ENCODE measurements at regions not wholly inside any gene's neighbourhood (a gene's known extent, or its start where the extent isn't known, plus 50 kb on each side); places are given as distances from the start of the nearest gene placed in this dataset.

DNA sequence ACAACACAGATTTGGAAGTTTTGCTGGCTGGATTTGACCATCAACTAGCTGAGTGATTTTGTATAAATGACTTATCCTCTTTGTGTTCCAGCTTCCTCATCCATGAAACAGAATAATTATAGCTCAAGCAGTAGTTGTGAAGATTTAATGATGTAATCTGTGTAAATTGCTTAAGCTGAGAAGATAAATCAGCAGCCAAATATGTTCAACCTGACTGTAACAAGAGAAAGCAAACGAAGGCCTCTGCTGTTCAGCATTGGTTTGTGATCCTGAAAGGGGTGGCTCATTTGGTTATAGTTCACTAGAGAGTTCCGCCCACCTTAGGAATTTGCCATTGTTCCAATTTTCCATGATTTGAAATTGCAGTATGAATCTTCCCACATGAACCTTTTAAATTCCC is 75.7 kb upstream of the CCDC112 start:
- no peak for DNase-seq

DNA sequence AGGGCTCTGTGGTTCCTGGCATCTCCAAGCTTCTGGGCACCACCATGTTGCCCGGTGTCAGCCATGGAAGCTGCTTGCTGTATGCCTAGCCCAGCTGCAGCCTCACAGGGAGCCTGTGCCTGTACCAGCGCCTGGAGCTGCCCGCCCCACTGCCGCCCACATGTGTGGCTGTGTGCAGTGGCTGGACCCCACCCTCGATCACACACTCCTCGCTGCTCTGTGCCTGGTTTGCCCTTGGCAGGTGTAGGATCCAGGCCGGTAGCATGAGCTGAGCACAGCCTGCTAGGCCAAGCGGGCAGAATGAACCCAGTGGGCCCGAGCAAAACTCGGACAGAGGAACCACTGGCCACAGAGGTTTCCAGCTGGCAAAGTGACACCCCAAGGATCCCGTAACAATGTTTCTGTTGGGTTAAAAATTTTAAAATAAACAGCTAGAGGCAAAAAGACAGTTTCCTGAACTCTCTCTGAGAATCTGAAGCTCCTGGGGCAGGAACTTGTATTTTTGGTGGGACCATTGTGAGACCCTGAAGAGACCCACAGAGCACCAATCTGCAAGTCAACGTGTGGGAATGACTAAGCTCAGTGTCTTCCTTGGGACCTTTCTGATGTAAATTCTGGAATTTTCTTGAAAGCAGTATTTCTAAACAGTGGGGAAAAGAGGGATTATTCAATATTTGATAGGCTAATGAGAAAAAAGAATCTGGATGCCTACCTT is 73.1 kb upstream of the CCDC112 start:
- no peak for DNase-seq

DNA sequence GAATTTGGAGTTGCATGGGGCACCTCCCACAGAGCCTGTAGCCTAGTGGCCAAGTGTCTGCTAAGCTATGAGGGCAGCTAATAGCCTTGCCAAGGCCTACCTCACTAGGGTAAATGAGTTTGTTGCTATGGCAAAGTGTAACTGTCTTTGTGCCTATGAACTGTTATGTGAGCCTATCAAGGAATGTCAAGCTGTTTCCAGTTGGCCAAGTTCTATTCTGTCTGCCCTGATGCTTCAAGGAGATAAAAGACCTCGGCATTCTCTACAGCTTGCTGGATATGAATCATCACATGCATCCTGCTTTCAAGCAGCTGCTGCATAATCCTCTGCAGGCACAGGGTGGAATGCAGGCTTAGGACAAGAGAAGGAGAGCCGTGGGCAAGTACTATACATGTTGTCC is 69.8 kb upstream of the CCDC112 start:
- no peak for DNase-seq

DNA sequence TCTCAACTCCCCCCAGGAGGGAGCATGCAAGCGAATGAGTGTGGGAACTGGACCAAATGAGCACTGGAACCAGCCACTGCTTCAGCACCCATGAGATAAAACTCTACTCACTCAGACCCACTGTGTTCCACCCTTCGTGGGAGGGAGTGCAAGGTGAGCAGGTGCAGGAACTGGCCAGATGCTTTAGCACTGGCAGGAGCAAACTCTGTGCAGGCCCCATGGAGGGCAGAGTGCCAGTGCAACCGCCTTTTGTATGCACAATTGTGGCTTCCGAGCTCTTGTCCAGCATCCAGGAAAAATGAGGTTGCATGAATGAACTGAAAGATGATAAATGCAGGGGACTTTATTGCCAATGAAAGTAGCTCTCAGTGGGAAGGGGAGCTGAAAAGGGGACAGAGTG is 67.4 kb upstream of the CCDC112 start:
- DNase-seq, result no peak

DNA sequence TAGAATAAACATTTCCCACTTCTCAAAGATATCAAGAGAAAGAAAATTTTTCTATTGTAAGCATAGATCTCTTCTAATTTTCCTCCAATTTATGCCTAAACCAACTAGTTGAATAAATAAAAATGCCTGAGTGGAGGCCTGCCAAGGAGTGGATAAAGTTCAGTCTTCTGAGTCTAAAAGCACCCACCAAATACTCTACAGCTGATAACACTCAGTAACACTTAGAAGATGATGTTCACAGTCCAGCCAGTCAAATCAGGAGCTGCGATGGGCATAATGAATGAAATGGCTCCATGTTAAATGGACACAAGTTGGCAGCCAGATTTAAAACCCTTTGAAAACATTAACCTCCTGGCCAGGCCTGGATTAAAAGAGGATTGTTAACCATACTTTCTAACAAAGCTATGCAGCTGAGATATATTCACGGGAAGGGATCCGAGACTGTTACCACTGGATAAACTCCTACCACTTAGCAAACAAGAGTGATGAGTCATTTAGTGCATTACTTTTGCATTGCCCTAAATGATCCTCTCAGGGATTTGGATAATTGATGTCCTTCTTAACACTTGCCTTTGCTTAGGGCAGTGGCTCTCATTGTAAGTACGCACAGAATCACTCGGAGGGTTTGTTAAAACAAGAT is 63.7 kb upstream of the CCDC112 start:
- no peak for DNase-seq

DNA sequence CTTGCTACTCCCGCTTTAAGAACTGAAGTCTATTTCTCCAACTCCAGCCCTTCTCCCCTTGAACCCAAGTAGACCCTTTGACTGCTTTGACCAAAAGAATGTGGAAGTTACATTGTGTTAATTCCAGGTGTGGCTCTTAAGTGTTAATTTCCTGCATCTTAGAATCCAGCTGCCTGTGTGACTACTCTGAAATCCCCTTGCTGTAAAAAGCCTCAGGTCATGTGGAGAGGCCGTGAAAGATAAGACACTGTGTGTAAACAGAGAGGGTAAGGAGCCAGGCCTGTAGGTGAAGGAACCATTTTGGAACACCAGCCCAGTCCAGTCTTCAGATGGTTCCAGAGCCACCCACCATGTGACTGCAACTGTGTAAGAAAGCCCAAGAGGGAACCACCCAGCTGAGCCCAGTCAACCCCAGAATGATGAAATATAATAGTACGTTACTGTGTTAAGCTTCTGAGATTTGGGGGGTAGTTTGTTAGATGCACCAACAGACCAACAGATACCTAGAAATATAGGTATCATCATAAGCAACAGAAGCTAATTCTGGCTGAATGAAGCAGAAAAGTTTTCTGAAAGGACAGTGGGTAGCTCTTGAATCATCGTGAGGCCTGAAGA is 59.4 kb upstream of the CCDC112 start:
- DNase-seq, result no peak

DNA sequence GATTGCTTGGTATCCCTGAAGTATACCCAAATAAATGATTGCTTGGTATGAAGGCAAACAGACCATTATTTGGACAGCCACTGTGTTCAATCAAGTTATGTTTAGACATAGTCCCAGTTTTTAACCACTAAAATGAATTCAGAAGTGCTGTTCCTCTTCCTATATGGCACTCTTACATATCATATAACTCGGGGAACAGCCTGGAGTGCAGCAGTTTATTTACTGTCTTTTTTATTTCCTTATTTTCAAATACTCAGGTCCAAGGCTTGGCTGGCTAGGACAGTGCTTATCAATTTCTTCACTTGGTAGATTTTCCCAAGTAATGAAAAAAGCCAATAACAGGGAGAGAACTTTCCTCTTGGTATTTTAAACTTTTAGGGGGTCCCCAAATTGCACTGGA is 58.6 kb upstream of the CCDC112 start:
- DNase-seq, result no peak

DNA sequence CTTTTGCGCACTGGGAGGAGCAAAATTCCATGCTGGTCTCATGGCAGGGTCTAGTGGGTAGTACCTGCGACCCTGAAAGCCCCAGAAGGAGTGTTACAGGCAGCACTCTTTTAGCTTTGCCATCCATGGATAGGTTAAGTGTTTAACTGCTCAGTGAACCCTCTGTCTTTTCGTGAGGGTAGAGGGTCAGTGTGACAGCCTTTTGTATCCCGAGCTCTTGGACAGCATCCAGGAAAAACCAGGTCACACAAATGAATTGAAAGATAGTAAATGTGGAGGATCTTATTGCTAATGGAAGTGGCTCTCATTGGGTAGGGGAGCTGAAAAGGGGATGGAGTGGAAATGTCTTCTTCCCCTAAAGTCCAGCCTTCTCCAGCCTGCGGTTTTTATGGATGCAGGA is 57.8 kb upstream of the CCDC112 start:
- DNase-seq, result no peak

DNA sequence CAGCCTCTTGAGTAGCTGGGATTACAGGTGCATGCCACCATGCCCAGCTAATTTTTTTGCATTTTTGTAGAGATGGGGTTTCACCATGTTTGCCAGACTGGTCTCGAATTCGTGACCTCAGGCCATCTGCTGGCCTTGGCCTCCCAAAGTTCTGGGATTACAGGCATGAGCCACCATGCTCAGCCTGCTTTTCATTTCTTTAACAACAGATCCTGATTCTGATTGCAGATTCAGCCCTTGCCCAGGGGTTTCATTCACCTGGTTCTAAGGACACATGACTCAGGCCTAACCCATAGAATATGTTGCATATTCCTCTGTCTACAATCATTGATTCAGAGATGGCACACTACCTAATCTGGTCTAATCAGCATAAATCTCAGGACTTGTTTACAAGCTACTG is 56.1 kb upstream of the CCDC112 start:
- DNase-seq, result no peak

DNA sequence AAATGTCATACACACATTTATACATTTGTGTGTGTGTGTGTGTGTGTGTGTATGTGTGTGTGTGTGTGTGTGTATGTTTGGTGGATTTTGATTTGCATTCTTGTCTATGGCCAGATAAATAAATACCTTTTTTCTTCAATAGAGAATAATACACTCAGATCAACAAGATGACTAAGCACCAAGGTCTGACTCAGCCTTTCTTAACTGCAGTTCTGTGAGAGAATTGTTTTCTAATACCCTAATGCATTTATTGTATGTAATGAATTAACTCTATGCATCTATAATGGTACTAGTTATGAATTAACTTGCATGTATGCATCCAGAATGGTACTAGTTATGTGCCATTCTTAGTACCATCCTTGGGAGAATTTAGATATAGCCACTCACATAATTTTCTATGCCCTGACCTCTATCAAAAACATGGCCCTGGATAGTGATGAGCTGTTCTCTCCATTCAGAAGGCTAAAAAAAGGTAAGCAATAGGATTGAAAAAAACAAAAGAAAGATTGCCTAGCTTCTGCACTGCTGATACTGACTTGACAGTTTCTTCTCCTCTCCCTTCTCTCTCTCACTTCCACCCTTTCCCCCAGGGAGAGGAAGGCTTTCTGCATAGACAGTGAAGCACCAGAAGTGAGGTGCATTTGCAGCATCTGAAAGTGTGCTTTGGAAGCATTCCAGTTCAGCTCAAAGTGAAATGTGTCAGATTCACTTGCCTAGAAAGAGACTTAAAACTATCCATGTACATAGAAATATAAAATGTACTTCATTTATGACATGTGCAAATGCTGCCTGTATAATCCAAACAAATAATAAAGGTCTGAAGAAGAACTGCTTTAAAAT is 55.1 kb upstream of the CCDC112 start:
- no peak for DNase-seq

DNA sequence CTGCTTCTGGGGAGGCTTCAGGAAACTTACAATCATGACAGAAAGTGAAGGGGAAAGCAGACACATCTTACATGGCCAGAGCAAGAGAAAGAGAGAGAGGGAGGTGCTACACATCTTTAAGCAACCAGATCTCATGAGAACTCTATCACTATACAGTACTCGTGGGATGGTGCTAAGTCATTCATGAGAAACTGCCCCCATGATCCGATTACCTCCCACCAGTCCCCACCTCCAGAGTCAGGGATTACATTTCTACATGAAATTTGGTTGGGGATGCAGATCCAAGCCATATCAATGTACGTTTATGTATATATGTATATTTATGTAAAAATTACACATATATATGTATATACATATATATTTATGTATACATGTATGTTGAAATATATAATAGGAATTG is 54.4 kb upstream of the CCDC112 start:
- no peak for DNase-seq

DNA sequence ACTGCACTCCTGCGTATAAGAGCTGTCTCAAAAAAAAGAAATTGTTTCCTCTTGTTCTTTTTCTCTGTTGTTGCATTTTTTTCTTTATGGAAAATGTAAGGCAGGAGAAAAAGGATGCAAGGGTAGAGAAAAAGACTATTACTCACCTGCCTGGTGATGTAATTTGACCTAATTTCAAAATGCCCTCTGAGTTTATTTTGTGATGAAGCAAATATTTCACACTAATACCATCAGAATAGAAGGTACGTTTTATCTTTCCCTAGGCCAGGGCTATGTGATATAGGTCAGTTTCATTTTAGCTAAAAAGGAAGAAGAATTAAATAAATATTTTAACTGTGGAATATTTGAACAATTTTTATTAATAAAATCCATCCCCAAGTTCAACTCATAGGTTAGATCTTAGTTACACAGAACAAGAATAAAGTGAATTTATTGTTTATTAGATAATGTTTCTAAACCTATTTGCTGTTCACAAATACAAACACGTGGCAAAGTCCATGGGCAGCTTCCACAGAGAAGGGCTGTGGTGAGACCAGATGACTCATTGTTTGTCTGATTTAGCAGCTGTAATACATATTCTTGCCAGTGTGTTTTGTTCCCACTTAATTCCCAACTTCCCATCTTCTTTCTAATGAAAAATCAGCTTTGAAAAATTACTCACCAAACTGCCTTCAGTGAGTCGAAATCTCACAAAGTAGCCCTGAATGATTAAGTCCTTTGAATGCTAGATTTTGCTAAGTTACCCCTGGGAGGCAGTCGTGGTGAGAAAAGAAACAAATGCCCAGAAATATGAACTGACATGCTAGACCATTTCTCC is 52.8 kb upstream of the CCDC112 start:
- DNase-seq, result no peak

DNA sequence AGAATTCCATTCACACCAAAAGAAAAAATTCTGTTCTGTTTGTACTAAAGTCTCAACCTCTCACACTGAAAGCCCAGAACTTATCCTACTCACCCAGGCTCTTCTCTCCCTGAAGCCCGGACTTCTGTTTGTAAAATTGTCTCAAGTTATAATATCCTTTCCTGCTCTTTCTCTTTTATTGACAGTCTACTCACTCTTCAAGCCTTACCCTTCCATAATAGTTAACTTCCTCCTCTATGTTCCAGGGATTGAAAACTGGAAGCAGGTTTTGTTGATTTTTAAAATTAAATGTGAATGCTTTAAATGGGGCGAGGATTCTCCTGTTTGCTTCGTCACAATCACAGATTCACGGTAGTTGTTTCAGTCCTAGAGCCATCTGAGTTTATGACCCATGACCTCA is 51.7 kb upstream of the CCDC112 start:
- DNase-seq, result no peak

All from CD4-positive, alpha-beta T cell treated with Interleukin-10 for 1 hour (primary cell).